Erythroblast (primary cell): ENCODE measurements at regions not wholly inside any gene's neighbourhood (a gene's known extent, or its start where the extent isn't known, plus 50 kb on each side); places are given as distances from the start of the nearest gene placed in this dataset.

Experiments used
- GATA1 ChIP-seq: IDR thresholded peaks from 2 replicates; pipeline ENCODE4 v1.6.1; 2011; ENCODE audit warnings: low read depth, mild to moderate bottlenecking, control low read depth, low read length, moderate library complexity
- POLR2A ChIP-seq: IDR thresholded peaks from 2 replicates; pipeline ENCODE4 v1.6.1; 2011; ENCODE audit warnings: mild to moderate bottlenecking, low read length

DNA sequence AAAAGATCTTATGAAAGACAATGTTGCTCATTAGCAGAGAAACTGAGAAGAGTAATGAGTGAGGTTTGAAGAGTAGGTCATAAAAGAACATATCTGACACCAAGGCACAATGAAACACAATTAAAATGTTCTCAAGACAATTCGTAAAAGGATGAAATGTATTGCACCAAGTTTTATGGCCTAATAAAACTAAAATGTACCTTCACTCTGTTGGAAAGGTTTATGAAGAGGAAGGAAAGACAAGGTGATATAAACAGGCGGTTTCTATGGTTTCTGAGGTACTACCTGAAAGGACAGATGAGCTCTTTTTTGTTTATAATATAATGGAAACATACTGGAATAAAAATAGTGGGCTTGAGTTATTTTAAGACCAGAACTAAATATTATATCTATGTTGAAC, 821.3 kb downstream of the TAF11L14 start:
- TF ChIP-seq POLR2A = no peak
- no peak for TF ChIP-seq GATA1
